HG02938 (cell line): ENCODE measurements at regions not wholly inside any gene's neighbourhood (a gene's known extent, or its start where the extent isn't known, plus 50 kb on each side); places are given as distances from the start of the nearest gene placed in this dataset.

Source experiments
- ATAC-seq: cut with Tn5 transposase; IDR thresholded peaks from one replicate; pipeline ENCODE4 v1.9.1; 2021; ENCODE audit warnings: mild to moderate bottlenecking, moderate library complexity; ENCODE audit not compliant: unreplicated experiment

DNA sequence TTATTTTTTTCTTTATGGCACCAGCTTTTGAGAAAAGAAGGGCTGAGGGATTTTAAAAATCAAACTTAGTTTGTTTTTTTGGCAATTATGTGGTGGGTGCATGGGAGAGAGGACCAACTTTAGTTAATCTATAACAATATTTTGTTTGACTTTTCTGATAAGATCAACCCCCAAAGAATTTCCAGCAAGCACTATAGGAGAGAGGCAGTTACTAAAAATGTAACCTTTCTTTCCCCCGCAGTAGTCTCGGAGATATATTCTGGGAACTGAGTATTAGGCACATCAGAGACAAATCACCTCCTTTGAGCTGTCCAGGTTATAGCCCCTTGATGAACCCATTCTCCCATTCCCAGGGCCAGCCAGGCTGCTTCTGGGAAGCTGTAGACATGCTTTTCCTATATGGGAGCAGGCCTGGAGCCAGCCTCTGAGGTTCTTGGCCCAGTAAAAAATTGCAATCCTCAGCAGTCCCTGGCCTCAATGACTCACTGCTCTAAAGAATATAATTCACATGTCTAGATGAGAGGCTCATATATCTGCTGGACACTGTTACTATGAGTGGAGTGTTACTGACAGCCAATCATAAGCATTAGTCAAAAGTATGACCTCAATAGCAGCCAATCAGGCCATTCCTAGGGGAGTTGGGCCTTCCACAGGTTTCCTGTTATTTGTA, 138.3 kb upstream of the AGBL1 start:
- ATAC-seq, result no peak

DNA sequence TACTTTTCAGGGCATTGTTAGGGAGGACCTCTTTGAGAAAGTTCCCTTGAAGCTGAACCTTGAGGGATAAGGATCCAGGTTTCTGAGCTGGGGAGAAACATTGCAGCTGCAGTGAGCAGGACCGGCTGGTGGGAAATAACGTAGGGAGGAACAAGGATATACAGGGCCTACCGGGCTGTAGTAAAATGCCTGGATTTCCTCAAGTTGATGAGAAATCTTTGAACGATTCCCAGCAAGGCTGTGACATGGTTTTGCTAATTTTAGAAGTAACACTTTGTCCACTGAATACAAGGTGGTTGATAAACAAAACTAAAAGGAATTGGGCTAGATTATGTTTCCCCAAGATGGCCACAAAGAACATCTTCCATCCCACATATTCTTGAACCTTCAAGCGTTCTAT, 137.0 kb upstream of the AGBL1 start:
- no peak for ATAC-seq

DNA sequence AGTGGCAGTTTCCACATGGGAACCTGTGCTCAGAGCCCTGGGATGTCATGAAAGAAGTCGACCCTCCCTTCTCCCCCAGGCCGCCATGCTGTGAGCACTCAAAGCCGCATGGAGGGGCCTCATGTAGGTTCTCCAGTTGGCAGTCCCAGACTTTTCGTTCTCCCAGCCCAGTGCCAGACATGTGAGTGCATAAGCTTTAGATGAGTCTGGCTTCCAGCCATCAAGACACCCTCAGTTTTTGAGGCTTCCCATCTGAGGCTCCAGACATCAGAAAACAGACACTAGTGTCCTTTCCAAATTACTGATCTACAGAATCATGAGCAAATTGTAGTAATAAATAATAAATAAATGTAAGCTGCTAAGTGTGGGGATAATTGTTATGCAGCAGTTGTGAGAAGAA, 136.5 kb upstream of the AGBL1 start:
- ATAC-seq, result no peak

DNA sequence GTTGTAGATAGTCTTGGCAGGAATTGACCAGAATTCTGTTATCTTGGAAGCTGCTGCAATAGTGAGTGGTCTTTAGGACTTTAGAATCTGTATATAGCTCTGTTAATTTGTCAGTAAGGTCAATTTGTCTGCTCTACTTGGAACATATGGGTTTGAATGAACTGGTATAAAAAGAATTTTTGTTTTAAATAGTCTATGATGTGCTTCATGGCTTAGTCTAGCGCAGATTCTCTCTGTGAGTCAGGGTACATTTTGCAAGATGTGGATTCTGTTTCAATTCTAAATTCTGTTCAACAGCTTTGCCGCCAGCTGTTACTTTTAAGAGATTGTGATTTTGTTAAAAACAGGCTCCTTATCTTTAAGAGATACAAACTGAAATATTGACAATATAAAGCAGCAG, 135.9 kb upstream of the AGBL1 start:
- no peak for ATAC-seq

DNA sequence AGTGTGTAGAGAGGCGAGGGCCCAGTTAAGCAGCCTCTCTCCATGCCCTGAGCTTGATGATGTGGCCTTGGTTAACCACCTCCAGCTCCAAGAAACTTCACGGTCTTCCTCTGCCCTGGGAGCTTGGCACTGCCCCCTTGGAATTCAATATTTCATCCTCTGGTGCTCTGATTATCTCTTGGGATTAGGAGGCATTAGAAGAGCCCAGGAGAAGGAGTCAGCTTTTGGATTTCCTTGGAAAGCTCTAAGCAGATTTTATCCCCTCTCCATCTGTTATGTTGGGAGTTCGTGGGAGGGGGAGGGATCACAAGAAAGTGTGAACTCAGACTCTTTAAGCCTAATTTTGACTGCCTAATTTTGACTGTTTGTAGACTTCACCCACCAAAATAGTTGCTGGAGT, 132.7 kb upstream of the AGBL1 start:
- no peak for ATAC-seq

DNA sequence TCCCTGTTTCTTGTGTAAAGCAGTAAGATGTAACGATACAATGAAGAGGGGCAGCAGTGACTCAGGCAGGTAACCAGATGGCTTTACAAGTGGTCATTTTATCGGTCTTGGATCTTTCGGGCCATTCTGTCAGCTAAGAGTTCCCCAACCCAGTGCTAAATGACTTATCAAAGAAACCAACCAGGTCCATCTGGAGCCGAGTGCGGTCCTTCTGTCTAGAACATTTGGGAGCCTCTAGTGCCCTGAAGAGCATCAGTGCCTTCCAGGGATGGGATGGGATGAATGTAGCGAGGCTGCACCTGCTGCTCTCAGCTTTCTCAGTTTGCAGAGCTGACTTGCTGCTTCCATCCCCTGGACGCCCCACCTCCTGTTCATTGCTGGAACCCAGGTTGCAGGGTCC, 131.7 kb upstream of the AGBL1 start:
- ATAC-seq, result no peak

DNA sequence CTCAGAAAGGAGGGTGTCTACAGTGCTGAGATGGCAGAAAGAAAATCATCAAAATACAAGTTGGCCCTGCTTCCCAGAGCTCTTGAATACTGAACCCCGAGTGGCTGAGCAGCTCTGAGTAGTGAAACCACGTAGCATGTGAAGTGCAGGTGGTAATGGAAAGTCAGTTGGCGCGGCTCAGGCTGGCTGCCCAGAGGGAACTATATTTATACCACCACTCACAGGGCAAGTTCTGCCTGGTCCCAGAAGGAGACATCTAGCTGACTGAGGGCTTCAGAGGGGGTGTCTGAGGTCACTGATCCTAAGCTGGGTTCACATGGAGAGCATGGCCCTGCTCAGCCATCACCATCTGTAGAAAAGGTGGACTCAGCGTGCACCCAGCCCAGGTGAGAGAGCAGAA, 129.6 kb upstream of the AGBL1 start:
- ATAC-seq, result peak; percentile 86

DNA sequence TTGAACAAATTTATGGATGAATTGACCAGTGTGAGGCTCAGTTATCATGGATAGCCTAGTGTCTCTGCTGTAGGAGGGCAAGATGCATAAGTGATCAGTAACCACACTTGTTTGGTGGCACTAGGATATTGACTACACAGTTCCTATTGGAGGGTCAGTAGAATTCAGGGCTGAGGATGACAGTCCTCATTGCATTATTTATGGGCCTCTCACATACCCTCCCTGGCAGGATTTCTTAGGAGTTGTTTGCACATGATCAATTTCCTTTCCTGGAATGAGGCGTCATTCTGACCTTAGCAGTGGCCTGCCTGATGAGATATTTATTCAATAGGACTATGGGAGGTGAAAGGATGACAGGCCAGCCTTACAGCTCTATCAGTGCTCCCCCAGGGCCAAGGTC, 125.1 kb upstream of the AGBL1 start:
- no peak for ATAC-seq

DNA sequence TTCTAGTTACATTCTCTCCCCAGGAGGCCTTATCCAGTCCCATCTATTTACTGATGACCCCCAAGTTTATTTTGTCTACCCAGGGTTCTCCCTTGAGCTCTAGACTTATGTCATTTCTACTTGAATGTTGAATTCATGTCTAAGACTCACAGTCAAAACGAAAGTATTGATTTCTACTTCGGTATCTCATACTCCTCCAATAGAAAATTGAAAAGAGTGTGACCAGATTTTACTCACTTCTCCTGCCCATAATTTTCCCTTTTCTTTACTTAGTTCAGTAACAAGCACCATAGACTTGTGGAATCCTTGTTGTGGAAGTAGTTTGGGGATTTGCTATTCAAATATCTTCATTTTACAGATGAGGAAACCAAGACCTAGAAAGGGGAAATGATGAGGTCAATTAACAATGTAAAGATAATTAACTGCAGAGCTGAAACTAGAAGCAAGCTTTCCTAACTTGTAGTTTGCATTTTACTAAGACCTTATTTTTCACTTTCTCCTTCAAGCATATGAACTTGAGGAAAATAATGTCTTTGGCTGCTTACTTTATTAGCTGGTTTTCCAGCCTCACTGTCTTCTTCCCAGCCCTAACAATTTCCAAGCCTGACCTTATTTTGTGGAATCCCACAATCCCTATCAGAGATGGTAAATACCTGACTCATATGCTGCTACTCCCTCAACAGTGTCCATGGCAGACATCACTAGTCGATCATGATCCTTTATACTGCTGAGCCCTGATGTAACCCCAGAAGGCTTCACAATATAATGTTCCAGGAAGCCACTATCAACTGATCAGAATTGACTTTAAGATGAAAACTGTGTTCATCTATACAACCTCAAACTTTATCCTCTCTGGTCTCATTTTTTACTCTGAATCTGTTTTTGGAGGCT, 123.9 kb upstream of the AGBL1 start:
- peak; percentile 92 for ATAC-seq

DNA sequence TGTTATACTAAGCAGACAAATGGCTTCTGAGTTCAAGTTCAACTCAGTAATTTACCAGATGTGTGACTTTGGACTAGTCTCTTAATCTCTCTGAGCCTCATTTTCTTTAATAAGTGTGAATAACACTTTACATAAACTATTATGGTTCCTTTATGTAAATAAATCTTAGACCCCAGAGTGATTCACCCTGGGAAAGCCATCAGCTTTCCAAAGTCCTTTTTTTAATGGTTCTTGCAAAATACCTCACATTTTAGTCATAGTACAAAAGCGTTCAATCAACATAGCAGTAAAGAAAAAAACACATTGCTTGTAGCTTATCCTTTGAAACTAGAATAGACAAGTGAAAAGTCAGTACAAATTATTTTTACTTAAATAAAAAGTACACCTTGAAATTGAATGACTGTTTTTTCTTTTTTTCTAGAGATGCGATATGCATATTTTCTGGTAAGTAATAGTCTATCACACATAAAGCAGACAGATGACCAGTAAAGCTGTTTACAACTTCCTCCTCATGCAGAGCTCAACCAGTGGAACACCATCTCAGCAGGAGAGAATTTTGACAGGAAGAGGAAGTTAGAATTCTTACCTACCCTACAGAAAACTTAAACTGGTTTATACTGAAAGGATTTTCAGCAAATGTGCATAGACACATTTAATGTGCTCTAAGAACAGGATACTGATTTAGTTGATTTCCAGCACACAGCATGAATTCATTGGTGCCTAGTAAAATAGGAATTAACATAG, 123.0 kb upstream of the AGBL1 start:
- ATAC-seq, result no peak

DNA sequence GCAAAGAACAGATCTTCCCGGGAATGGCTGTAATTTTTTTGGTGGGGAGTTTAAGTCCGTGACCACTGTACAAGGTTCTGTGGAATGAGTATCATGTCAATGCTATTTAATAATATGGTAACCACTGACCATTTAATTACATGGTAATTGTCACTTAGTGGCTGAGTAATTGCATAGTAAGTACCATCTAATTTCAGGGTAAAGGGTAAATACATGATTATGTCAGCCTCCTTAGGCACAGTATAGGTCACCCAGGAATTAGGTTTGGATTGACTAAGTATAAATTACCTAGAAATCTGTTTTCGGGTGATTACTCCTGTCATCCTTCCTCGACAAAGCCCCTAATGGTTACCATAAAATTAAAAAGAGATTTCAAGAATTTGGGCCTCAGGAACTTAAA, 120.1 kb upstream of the AGBL1 start:
- ATAC-seq, result no peak

DNA sequence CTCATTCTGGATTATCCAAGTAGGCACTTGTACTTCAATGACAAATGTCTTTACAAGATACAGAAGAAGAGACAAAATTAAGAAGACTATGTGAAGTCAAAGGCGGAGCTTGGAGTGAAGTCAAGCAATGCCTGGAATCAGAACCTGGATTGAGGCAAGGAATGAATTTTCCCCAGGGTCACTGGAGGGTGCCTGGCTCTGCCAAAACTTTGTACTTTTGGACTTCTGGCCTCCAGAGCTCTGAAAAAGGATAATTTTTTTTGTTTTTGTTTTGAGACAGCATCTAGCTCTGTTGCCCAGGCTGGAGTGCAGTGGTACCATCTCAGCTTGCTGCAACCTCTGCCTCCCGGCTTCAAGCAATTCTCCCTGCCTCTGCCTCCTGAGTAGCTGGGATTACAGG, 119.3 kb upstream of the AGBL1 start:
- ATAC-seq, result no peak

DNA sequence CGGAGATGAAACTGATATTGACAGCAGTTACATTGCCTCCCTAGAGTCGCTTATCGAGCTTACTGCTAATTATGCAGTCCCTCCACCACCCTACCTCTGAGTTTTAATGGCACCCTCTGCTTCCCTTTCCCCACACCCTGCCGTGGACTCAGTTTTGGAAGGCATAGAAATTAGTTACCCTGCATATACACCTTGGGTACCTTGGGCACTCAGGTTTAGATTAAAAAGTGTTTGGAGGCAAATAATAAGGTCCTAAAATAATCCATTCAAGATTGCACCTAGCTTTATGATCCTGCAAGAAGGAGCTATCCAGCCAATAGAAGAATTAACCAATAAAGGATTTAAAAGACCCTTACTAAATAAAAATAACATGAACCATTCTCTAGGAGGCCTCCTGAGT, 117.8 kb upstream of the AGBL1 start:
- ATAC-seq, result no peak

DNA sequence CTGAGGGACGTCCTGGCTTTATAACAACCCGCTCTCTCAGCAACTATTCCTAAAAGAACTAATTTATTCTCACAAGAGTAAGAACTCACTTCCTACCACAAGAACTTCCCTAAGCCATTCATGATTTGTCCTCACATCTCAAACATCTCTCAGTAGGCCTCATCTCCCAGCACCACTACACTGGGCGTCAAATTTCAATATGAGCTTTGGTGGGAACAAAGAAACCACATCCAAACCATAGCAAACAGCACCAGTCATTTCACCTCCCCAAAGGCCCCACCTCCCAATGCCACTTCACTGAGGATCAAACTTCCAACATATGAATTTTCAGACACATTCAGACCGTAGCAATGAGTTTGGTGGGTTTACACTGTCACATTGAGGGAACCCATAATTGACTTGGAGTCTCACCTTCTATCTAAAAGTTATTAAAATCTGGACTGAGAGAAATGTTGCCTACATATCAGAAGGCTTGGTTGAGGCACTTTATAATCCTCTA, 116.4 kb upstream of the AGBL1 start:
- ATAC-seq, result no peak

DNA sequence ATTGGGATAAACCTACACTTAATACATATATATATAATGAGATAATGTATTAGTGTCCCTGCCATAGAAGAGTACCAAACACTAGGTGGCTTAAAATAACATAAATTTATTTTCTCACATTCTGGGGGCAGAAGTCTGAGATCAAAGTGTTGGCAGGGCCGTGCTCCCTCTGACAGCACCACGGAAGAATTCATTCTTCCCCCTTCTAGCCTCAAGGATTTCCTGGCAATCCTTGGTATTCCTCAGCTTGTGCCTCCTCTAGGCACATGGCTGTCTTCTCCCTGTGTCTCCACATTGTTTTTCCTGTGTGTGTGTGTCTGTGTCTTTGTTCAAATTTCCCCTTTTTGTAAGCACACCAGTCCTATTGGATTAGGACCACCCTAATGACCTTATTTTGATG, 115.2 kb upstream of the AGBL1 start:
- ATAC-seq, result no peak

DNA sequence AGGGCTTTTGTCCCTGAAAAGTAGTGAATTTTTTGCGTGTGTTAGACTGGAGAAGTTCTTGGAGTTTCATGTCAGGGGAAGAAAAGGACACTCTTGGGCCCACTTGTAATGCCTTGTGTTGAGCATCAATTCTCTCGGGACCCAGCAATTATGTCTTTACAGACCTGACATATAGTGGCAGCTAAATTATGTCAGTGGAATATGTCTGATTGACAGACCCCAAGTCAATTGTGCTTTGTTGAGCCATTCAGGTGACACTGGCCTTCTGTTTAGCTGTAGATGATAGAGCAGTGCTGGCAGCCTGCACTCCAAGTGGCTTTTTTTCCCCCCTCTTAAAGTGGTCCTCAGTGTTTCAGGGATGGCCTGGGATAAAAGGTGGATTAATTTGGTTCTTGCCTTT, 112.1 kb upstream of the AGBL1 start:
- no peak for ATAC-seq

DNA sequence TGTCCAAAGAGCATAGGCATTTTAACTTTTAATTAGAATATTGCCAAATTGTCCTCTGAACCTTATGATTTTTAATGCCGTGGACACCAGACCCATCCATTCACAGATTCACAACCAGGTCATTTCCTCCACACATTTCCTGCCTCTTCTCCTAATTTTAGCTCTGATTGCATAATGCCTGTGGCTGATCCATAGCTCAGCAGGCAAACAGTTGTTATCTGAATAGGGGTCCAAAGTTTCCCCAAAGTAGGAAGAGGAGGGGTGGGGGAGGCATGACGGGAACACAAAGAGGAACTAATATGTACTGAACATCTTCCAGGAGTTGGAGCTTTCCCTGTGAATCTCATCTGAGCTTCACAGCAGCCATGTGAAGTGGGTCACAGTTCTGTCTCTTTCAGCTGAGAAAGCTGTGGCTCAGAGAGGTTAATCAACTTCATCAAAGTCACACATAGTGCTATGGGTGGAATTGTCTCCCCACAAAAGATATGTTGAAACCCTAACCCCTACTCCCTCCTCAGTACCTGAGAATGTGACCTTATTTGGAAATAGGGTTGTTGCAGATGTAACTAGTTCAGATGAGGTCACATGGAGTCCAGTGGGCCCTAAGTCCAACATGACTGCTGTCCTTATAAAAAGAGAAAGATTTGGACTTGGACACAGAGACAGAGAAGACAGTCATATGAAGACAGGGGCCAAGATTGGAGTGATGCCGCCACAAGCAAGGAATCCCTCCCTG, 106.7 kb upstream of the AGBL1 start:
- ATAC-seq, result no peak

DNA sequence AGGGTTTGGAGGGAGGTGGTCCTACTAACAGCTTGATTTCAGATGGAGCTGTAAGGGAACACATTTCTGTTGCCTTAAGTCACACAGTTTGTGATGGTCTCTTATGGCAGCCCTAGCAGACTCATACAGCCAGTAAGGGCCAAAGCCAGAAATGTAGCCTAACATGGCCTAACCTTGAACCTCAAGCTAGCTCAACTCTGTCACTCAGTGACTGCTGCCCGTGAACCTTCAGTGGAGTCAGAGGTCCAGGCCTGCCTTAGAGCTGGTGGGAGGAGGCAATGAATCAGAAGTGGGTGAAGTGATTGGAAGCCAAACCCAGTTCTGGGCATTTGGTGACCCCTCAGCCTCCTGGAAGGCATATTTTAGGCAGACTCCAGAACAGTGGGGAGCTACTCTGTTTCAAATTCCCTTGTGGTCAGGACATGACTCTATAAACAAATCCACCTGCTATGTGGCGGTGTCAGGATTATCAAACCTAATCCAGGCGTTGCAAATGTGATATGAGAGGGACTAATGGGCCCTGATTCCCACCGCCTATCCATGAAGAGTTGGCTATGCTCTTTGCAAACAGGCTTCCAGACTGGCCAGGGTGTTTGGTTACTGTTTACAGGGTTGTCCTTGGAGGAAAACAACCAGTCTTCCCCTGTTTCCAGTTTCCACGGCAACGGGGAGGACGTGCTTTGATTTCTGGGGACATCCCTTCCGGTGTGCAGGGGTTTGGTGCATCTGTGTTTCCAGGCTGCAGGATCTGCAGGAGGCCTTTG, 105.9 kb upstream of the AGBL1 start:
- ATAC-seq, result no peak

DNA sequence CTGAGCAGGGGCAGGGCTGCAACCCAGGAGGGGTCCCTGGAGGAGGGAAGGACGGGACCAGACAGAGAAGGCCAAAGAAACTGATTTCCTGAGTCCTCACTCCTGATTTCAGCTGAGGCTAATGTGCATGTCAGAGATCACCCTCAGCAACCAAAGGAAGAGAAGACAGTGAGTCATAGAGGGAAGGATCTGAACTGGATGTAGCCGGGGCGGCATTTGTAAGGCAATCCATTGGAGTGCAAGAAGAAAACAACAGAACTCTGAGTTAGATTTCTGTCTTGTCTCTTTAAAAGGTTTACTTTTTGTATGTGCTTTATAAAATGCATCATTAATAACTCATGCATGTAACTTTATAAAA, 105.3 kb upstream of the AGBL1 start:
- ATAC-seq, result no peak

DNA sequence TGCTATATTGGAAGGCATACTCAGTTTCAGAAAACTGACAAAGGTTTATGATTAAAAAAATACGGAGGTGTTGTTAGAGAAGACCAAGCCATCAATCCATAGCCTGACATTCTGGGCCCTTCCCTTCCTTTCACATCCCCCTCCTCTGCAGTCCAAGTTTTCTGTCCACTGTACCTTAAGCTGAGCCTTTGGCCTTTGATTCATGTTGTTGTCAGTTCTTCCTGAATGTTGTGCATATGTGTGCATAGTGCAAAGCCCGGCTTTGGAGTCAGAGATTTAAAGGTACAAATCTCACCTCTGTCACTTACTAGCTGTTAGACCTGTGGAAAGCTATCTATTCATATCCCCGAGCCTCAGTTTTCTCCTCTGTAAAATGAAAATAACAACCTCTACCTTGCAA, 104.9 kb upstream of the AGBL1 start:
- no peak for ATAC-seq
